NOMO-1 treated with DMSO at 0.1 percent for 48 hours (cell line): ENCODE measurements at regions not wholly inside any gene's neighbourhood (a gene's known extent, or its start where the extent isn't known, plus 50 kb on each side); places are given as distances from the start of the nearest gene placed in this dataset.

Experiments used
- DNase-seq: peaks from one replicate; lab custom pipeline; 2025; ENCODE audit not compliant: unreplicated experiment; lab: John Stamatoyannopoulos, UW

- DNase-seq = no peak
Observed at GRCh38 chr3:167895684-167896083, 160.2 kb downstream of the SERPINI1 start.

GRCh38 chr3:167895178-167895577 is 159.7 kb downstream of the SERPINI1 start:
- DNase-seq = no peak

GRCh38 chr3:167892205-167892604 is 156.7 kb downstream of the SERPINI1 start:
- peak; percentile 69 for DNase-seq

DNA sequence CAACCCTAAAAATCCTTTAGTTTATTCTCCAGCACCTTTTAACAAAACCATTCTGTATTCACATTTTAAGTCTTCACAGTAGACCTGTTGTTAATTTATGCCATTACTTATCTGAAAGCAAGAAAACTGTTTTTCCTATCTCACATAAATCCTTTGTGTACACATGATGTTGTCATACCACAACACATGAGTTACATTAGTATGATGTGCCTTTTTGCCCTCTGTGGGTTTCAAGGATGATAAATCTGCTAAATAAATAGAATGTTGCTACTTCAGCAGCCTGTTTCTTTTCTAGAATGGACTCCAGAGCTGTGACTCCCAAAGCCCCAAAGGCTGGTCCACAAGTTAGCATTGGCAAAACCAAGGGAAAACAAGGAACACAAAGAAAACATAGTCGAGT is 151.6 kb downstream of the SERPINI1 start:
- no peak for DNase-seq

- no peak for DNase-seq
Observed at GRCh38 chr3:167886690-167887089, 151.2 kb downstream of the SERPINI1 start.

DNA sequence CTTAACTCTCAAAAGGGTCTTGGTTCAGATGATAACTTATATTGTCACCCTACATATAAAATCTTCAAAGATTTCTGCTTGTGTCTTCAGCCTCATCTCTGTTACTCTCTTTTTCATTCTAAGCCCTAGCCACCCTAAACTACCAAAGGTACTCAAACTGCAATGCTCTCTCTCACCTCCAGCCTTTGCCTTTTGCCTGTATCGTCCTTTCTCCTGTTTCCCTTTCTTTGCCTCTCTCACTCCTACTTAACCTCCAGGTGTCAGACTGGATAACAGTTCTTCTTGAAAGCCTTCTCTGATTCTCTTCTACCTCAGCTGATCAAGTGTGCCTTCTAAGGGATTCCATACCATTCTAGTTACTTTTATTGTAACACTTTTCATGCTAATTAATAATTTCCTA is 149.8 kb downstream of the SERPINI1 start:
- DNase-seq = no peak

DNA sequence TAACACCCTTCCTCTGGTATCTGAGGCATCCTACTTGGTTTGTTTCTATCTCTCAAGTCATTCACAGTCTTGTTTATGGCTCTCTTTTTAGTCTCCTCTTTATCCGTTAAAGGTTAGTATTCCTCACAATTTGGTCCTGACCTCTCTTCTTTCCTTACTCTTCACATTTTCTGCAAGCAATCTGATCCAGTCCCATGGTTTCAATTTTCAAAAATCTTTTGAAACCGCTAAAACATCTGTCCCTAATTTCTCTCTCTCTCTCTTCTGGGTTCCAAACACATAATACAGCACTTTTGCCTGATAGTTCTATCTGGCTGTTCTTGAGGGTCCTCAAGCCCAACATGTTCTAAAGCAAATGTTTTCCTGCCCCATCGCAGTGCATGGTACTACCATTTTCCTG is 149.0 kb downstream of the SERPINI1 start:
- no peak for DNase-seq

DNA sequence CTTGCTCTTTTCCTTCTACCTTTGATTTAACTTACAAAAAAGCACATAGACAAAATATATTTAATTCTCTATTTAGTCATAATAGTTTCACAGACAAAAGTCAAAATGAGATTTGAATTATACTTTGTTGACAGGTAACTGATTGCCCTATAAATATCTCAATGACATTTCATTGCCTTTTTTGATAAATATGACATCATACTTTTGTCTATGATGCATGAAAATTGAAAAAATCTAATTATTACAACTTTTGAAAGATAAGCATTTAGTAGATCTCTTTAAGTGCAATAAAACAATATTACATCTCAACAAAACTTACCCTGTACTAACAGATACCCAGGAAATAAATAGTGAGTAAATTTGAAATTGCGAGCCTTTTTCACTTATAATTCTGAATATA is 147.9 kb downstream of the SERPINI1 start:
- DNase-seq = no peak

GRCh38 chr3:167882057-167882667 is 146.6 kb downstream of the SERPINI1 start:
- DNase-seq = peak; percentile 85

DNA sequence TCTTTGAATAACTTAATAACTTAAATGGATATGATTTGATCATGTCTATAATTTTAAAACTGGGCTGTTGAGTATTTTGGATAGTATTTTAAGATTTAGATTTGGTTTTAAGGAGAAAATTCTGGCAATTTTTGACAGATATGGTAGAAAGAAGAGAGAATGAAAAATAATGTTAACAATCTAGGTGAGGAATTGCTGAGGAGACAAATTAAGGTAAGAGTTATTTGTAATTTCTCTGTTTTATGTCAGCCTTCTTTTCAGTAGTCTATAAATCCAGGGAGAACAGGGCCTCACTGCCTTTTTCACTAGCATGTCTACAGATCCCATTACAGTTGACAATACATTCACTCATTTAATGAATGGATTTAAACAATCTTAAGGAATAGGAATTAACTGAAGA is 144.7 kb downstream of the SERPINI1 start:
- DNase-seq = no peak

GRCh38 chr3:167876620-167877281 is 141.2 kb downstream of the SERPINI1 start:
- DNase-seq = peak; percentile 44
